ENCODE measurements at regions not wholly inside any gene's neighbourhood (a gene's known extent, or its start where the extent isn't known, plus 50 kb on each side); places are given as distances from the start of the nearest gene placed in this dataset.

DNA sequence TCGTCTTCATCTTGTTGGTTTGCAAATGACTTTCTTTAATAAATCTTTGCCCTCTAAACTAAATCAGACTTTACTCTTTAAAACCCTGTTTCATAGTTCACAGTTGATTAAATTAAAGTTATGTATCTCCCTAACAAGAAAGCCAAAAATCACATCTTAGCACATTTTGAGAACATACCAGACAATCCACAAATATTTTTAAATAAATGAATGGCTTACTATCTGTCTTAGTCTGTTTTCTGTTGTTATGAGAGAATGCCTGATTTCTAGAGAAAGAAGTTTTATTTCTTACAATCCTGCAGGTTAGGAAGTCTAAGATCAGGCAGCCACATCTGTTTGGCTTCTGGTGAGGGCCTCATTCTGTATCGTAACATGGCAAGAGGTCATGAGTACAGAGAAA is 1090.2 kb upstream of the PIK3C3 start:
- TF ChIP-seq, protein P1, sequence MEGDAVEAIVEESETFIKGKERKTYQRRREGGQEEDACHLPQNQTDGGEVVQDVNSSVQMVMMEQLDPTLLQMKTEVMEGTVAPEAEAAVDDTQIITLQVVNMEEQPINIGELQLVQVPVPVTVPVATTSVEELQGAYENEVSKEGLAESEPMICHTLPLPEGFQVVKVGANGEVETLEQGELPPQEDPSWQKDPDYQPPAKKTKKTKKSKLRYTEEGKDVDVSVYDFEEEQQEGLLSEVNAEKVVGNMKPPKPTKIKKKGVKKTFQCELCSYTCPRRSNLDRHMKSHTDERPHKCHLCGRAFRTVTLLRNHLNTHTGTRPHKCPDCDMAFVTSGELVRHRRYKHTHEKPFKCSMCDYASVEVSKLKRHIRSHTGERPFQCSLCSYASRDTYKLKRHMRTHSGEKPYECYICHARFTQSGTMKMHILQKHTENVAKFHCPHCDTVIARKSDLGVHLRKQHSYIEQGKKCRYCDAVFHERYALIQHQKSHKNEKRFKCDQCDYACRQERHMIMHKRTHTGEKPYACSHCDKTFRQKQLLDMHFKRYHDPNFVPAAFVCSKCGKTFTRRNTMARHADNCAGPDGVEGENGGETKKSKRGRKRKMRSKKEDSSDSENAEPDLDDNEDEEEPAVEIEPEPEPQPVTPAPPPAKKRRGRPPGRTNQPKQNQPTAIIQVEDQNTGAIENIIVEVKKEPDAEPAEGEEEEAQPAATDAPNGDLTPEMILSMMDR (IDR thresholded peaks at IDR 0.05): no peak
- no peak for TF ChIP-seq EP300 (IDR thresholded peaks at IDR 0.05)
- TF ChIP-seq POLR2A (IDR thresholded peaks at IDR 0.05): no peak
- no peak for TF ChIP-seq POLR2AphosphoS5 (IDR thresholded peaks at IDR 0.05)
